ENCODE measurements at regions not wholly inside any gene's neighbourhood (a gene's known extent, or its start where the extent isn't known, plus 50 kb on each side); places are given as distances from the start of the nearest gene placed in this dataset.

GRCh38 chr7:25834050-25834449, 317.9 kb upstream of the NFE2L3 start:
- no peak overlapping the region for H3K27ac Mint-ChIP-seq
- H3K36me3 Mint-ChIP-seq = no peaks in the 10 kb centered on the region
- no peaks in the 10 kb centered on the region for H3K9me3 Mint-ChIP-seq
- ATAC-seq (ENCODE audit: low read depth) = no peak
- H3K4me3 Mint-ChIP-seq = no peak overlapping the region
- peaks cover 5% of the 10 kb centered on the region for H3K27me3 Mint-ChIP-seq
- no peaks in the 10 kb centered on the region for H3K4me1 Mint-ChIP-seq
- DNase-seq (ENCODE audit: low spot score in 2 of 2) = no peak

- no peak overlapping the region for H3K4me3 Mint-ChIP-seq
- H3K36me3 Mint-ChIP-seq = no peaks in the 10 kb centered on the region
- H3K9me3 Mint-ChIP-seq = peaks cover 2% of the 10 kb centered on the region
- no peak for ATAC-seq (ENCODE audit: low read depth)
- H3K27me3 Mint-ChIP-seq = peaks cover 5% of the 10 kb centered on the region
- H3K27ac Mint-ChIP-seq = no peak overlapping the region
- no peak for DNase-seq (ENCODE audit: low spot score in 2 of 2)
- H3K4me1 Mint-ChIP-seq = no peaks in the 10 kb centered on the region
Observed at GRCh38 chr7:25835197-25835596, 316.8 kb upstream of the NFE2L3 start.

- H3K4me3 Mint-ChIP-seq = no peak overlapping the region
- H3K9me3 Mint-ChIP-seq = peaks cover 2% of the 10 kb centered on the region
- H3K27ac Mint-ChIP-seq = no peak overlapping the region
- H3K4me1 Mint-ChIP-seq = no peaks in the 10 kb centered on the region
- ATAC-seq (ENCODE audit: low read depth) = no peak
- H3K27me3 Mint-ChIP-seq = peaks cover 8% of the 10 kb centered on the region
- H3K36me3 Mint-ChIP-seq = no peaks in the 10 kb centered on the region
- DNase-seq (ENCODE audit: low spot score in 2 of 2) = no peak
Observed at GRCh38 chr7:25839084-25839769, 312.8 kb upstream of the NFE2L3 start.

- H3K27ac Mint-ChIP-seq = no peak overlapping the region
- H3K27me3 Mint-ChIP-seq = peaks cover 8% of the 10 kb centered on the region
- DNase-seq (ENCODE audit: low spot score in 2 of 2) (no peak), ATAC-seq (ENCODE audit: low read depth) (no peak)
- no peaks in the 10 kb centered on the region for H3K4me1 Mint-ChIP-seq
- no peaks in the 10 kb centered on the region for H3K36me3 Mint-ChIP-seq
- peaks cover 2% of the 10 kb centered on the region for H3K9me3 Mint-ChIP-seq
- H3K4me3 Mint-ChIP-seq = no peak overlapping the region
Observed at GRCh38 chr7:25840209-25840792, 311.7 kb upstream of the NFE2L3 start.

GRCh38 chr7:25841575-25841974, 310.4 kb upstream of the NFE2L3 start:
- Mint-ChIP-seq H3K4me3 (no peak overlapping the region), H3K27ac (no peak overlapping the region), H3K9me3 (peaks cover 2% of the 10 kb centered on the region), H3K4me1 (no peaks in the 10 kb centered on the region), H3K36me3 (no peaks in the 10 kb centered on the region), H3K27me3 (peaks cover 8% of the 10 kb centered on the region)
- no peak for ATAC-seq (ENCODE audit: low read depth)
- no peak for DNase-seq (ENCODE audit: low spot score in 2 of 2)

- Mint-ChIP-seq H3K9me3 (peaks cover 2% of the 10 kb centered on the region), H3K4me1 (no peaks in the 10 kb centered on the region), H3K27me3 (peaks cover 6% of the 10 kb centered on the region), H3K36me3 (no peaks in the 10 kb centered on the region), H3K4me3 (no peak overlapping the region), H3K27ac (no peak overlapping the region)
- DNase-seq (ENCODE audit: low spot score in 2 of 2) (no peak), ATAC-seq (ENCODE audit: low read depth) (no peak)
Observed at GRCh38 chr7:25842201-25842733, 309.7 kb upstream of the NFE2L3 start.

- DNase-seq (ENCODE audit: low spot score in 2 of 2) = no peak
- Mint-ChIP-seq H3K27ac (no peak overlapping the region), H3K9me3 (peaks cover 2% of the 10 kb centered on the region), H3K27me3 (peaks cover 9% of the 10 kb centered on the region), H3K4me1 (no peaks in the 10 kb centered on the region), H3K36me3 (no peaks in the 10 kb centered on the region), H3K4me3 (no peak overlapping the region)
- ATAC-seq (ENCODE audit: low read depth) = no peak
Observed at GRCh38 chr7:25843467-25843866, 308.5 kb upstream of the NFE2L3 start.

- no peaks in the 10 kb centered on the region for H3K36me3 Mint-ChIP-seq
- DNase-seq (ENCODE audit: low spot score in 2 of 2) = no peak
- peaks cover under 1% of the 10 kb centered on the region for H3K9me3 Mint-ChIP-seq
- no peaks in the 10 kb centered on the region for H3K4me1 Mint-ChIP-seq
- H3K27ac Mint-ChIP-seq = no peak overlapping the region
- peaks cover 7% of the 10 kb centered on the region for H3K27me3 Mint-ChIP-seq
- no peak overlapping the region for H3K4me3 Mint-ChIP-seq
- ATAC-seq (ENCODE audit: low read depth) = no peak
Observed at GRCh38 chr7:25844102-25844870, 307.7 kb upstream of the NFE2L3 start.

GRCh38 chr7:25845464-25845863, 306.5 kb upstream of the NFE2L3 start:
- no peak overlapping the region for H3K27ac Mint-ChIP-seq
- H3K27me3 Mint-ChIP-seq = peaks cover 7% of the 10 kb centered on the region
- DNase-seq (ENCODE audit: low spot score in 2 of 2) (no peak), ATAC-seq (ENCODE audit: low read depth) (no peak)
- H3K4me3 Mint-ChIP-seq = no peak overlapping the region
- H3K4me1 Mint-ChIP-seq = no peaks in the 10 kb centered on the region
- H3K36me3 Mint-ChIP-seq = no peaks in the 10 kb centered on the region
- no peaks in the 10 kb centered on the region for H3K9me3 Mint-ChIP-seq

GRCh38 chr7:25846722-25847121, 305.3 kb upstream of the NFE2L3 start:
- Mint-ChIP-seq H3K4me3 (no peak overlapping the region), H3K27ac (no peak overlapping the region), H3K36me3 (no peaks in the 10 kb centered on the region), H3K4me1 (peaks cover 1% of the 10 kb centered on the region), H3K27me3 (peaks cover 13% of the 10 kb centered on the region), H3K9me3 (no peaks in the 10 kb centered on the region)
- no peak for ATAC-seq (ENCODE audit: low read depth)
- no peak for DNase-seq (ENCODE audit: low spot score in 2 of 2)

GRCh38 chr7:25847336-25848070, 304.5 kb upstream of the NFE2L3 start:
- H3K36me3 Mint-ChIP-seq = no peaks in the 10 kb centered on the region
- H3K27ac Mint-ChIP-seq = no peak overlapping the region
- no peaks in the 10 kb centered on the region for H3K9me3 Mint-ChIP-seq
- no peak overlapping the region for H3K4me3 Mint-ChIP-seq
- no peak for ATAC-seq (ENCODE audit: low read depth)
- no peak for DNase-seq (ENCODE audit: low spot score in 2 of 2)
- peaks cover 13% of the 10 kb centered on the region for H3K27me3 Mint-ChIP-seq
- H3K4me1 Mint-ChIP-seq = peaks cover 2% of the 10 kb centered on the region

GRCh38 chr7:25849500-25850184, 302.4 kb upstream of the NFE2L3 start:
- H3K27ac Mint-ChIP-seq = no peak overlapping the region
- peaks cover 14% of the 10 kb centered on the region for H3K27me3 Mint-ChIP-seq
- peaks cover 2% of the 10 kb centered on the region for H3K4me1 Mint-ChIP-seq
- H3K36me3 Mint-ChIP-seq = no peaks in the 10 kb centered on the region
- H3K4me3 Mint-ChIP-seq = no peak overlapping the region
- no peak for ATAC-seq (ENCODE audit: low read depth)
- DNase-seq (ENCODE audit: low spot score in 2 of 2) = no peak
- no peaks in the 10 kb centered on the region for H3K9me3 Mint-ChIP-seq

- H3K4me3 Mint-ChIP-seq = no peak overlapping the region
- ATAC-seq (ENCODE audit: low read depth) = no peak
- peaks cover 2% of the 10 kb centered on the region for H3K4me1 Mint-ChIP-seq
- H3K27ac Mint-ChIP-seq = no peak overlapping the region
- no peaks in the 10 kb centered on the region for H3K9me3 Mint-ChIP-seq
- peaks cover 14% of the 10 kb centered on the region for H3K27me3 Mint-ChIP-seq
- no peaks in the 10 kb centered on the region for H3K36me3 Mint-ChIP-seq
- no peak for DNase-seq (ENCODE audit: low spot score in 2 of 2)
Observed at GRCh38 chr7:25850216-25850615, 301.8 kb upstream of the NFE2L3 start.
